ENCODE measurements at regions not wholly inside any gene's neighbourhood (a gene's known extent, or its start where the extent isn't known, plus 50 kb on each side); places are given as distances from the start of the nearest gene placed in this dataset.
"Not testable (repeated sequence)": the region's sequence is repeated elsewhere in the genome, so short reads cannot be mapped to it uniquely, and the experiment has no call there.

GRCh38 chr3:88412346-88412745 is 262.6 kb downstream of the C3orf38 start:
- no peak for DNase-seq

GRCh38 chr3:88416436-88416835 is 266.7 kb downstream of the C3orf38 start:
- DNase-seq, result no peak

- DNase-seq, result no peak
Measured at GRCh38 chr3:88418219-88418618, 268.5 kb downstream of the C3orf38 start.

- DNase-seq, result no peak
Measured at GRCh38 chr3:88433568-88433967, 283.8 kb downstream of the C3orf38 start.

- no peak for DNase-seq
Measured at GRCh38 chr3:88434001-88434400, 284.2 kb downstream of the C3orf38 start.

- no peak for DNase-seq
Measured at GRCh38 chr3:88440701-88441100, 290.9 kb downstream of the C3orf38 start.

- DNase-seq, result no peak
Measured at GRCh38 chr3:88443066-88443465, 293.3 kb downstream of the C3orf38 start.

GRCh38 chr3:88444251-88444650 is 294.5 kb downstream of the C3orf38 start:
- no peak for DNase-seq

- no peak for DNase-seq
Measured at GRCh38 chr3:88452228-88452627, 302.5 kb downstream of the C3orf38 start.

- DNase-seq, result no peak
Measured at GRCh38 chr3:88460369-88460768, 310.6 kb downstream of the C3orf38 start.

- DNase-seq, result no peak
Measured at GRCh38 chr3:88462230-88462629, 312.5 kb downstream of the C3orf38 start.

GRCh38 chr3:88467191-88467590 is 317.4 kb downstream of the C3orf38 start:
- DNase-seq, result no peak

GRCh38 chr3:88469216-88469615 is 319.5 kb downstream of the C3orf38 start:
- DNase-seq, result no peak

- no peak for DNase-seq
Measured at GRCh38 chr3:88478460-88478859, 328.7 kb downstream of the C3orf38 start.

- no peak for DNase-seq
Measured at GRCh38 chr3:88480822-88481221, 331.1 kb downstream of the C3orf38 start.

GRCh38 chr3:88485001-88485400 is 335.2 kb downstream of the C3orf38 start:
- DNase-seq, result no peak

- DNase-seq, result not testable (repeated sequence)
Measured at GRCh38 chr3:88508818-88509217, 359.1 kb downstream of the C3orf38 start.

GRCh38 chr3:88509582-88509981 is 359.8 kb downstream of the C3orf38 start:
- no peak for DNase-seq

GRCh38 chr3:88528494-88528893 is 378.7 kb downstream of the C3orf38 start:
- no peak for DNase-seq

- no peak for DNase-seq
Measured at GRCh38 chr3:88534534-88534933, 384.8 kb downstream of the C3orf38 start.

GRCh38 chr3:88535563-88535962 is 385.8 kb downstream of the C3orf38 start:
- no peak for DNase-seq

GRCh38 chr3:88542916-88543315 is 393.2 kb downstream of the C3orf38 start:
- DNase-seq, result no peak

- DNase-seq, result no peak
Measured at GRCh38 chr3:88572450-88572849, 422.7 kb downstream of the C3orf38 start.

GRCh38 chr3:88573472-88573871 is 423.7 kb downstream of the C3orf38 start:
- no peak for DNase-seq

GRCh38 chr3:88574146-88574545 is 424.4 kb downstream of the C3orf38 start:
- DNase-seq, result no peak

GRCh38 chr3:88584451-88584850 is 434.7 kb downstream of the C3orf38 start:
- DNase-seq, result no peak
